Neural progenitor cell (in vitro differentiated cells): ENCODE measurements at regions not wholly inside any gene's neighbourhood (a gene's known extent, or its start where the extent isn't known, plus 50 kb on each side); places are given as distances from the start of the nearest gene placed in this dataset.

Experiments used
- CTCF ChIP-seq: fragments of 200-600 bp; sonication (generic); IDR thresholded peaks from 2 replicates; pipeline ENCODE4 v1.5.1; 2017; ENCODE audit warnings: antibody characterized with exemption, mild to moderate bottlenecking
- EZH2 ChIP-seq: fragments of 200-600 bp; sonication (generic); IDR thresholded peaks from 2 replicates; pipeline ENCODE4 v1.6.1; 2017; ENCODE audit warnings: antibody characterized with exemption, mild to moderate bottlenecking, moderate library complexity
- EZH2phosphoT487 ChIP-seq: fragments of 200-600 bp; sonication (generic); IDR thresholded peaks from 2 replicates; pipeline ENCODE4 v1.6.1; 2017; ENCODE audit warnings: antibody characterized with exemption

- TF ChIP-seq CTCF (no peak), EZH2 (no peak), EZH2phosphoT487 (no peak)
Observed at GRCh38 chr20:39876976-39877635, 811.9 kb downstream of the MAFB start.
